NCI-H460 (cell line): ENCODE measurements at regions not wholly inside any gene's neighbourhood (a gene's known extent, or its start where the extent isn't known, plus 50 kb on each side); places are given as distances from the start of the nearest gene placed in this dataset.
"Not testable (repeated sequence)": the region's sequence is repeated elsewhere in the genome, so short reads cannot be mapped to it uniquely, and the experiment has no call there.

Source experiments
- DNase-seq: peaks from one replicate; pipeline ENCODE4 v3.0.0-alpha.2; 2016; ENCODE audit warnings: low read depth; ENCODE audit errors: extremely low read depth

DNA sequence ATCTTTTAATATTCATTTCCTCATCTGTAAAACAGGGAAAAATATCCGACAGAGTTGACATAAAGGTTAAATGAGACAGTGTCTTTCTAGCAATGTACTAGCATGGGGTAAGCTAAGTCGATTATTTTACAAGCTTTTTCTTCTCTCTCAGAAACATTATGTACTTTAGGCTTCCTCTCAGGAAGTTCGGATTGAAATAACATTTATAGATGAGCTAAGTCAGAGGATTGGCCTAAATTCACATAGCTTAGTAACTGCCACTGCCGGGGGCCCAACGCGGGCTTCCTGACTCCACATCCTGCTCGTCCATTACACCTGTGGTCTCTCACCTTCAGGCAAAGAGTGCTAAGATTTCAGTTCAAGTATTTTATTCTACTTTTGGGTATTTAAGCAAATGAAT, 462.3 kb upstream of the NFIA start:
- DNase-seq: no peak

- no peak for DNase-seq
Measured at GRCh38 chr1:60619581-60619980, 462.8 kb upstream of the NFIA start.

- DNase-seq: no peak
Measured at GRCh38 chr1:60615666-60616065, 466.7 kb upstream of the NFIA start.

DNA sequence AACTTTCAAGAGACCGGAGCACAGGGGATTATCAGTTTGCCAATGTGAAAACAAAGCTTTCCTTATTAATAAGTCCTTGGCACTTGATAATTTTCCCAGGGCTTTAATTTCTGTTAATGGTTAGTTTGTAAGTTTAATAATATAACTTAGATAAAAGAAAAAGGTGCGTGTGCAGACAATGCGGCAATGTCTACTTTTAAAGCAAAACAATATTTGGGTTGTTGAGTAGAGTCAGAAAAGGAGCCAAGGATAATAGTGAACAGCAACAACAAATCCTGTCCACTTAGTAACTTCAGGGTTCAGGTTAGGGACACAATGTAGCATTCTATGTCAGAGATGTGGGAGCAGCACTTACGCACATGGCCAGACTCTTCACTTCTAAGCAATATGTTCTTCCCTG, 469.6 kb upstream of the NFIA start:
- DNase-seq: no peak

DNA sequence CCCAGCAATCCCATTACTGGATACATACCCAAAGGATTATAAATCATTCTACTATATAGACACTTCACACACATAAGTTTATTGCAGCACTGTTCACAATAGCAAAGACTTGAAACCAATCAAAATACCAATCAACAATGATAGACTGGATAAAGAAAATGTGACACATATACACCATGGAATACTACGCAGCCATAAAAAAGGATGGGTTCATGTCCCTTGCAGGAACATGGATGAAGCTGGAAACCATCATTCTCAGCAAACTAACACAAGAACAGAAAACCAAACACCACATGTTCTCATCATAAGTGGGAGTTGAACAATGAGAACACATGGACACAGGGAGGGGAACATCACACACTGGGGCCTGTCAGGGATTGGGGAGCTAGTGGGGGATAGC, 475.4 kb upstream of the NFIA start:
- DNase-seq: not testable (repeated sequence)

GRCh38 chr1:60600532-60600931, 481.8 kb upstream of the NFIA start:
- DNase-seq: no peak

DNA sequence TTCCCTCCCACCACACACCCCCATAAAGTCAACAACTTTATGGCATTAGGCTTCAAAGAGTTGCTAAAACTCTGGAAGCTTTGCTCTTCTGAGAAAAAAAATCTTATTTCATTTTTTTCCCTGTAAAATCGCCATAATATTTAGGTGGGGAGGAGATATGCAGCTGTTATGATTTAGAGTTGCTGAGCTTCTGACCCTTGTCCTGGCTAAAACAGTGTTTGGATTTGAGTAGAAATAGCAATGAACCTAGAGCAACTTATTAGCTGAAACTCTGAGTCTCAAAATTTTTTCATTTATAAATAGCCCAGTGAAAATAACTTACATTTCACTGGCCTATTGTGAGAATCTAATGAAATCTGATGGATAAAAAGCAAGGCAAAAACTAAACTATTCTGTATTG, 482.8 kb upstream of the NFIA start:
- DNase-seq: no peak

DNA sequence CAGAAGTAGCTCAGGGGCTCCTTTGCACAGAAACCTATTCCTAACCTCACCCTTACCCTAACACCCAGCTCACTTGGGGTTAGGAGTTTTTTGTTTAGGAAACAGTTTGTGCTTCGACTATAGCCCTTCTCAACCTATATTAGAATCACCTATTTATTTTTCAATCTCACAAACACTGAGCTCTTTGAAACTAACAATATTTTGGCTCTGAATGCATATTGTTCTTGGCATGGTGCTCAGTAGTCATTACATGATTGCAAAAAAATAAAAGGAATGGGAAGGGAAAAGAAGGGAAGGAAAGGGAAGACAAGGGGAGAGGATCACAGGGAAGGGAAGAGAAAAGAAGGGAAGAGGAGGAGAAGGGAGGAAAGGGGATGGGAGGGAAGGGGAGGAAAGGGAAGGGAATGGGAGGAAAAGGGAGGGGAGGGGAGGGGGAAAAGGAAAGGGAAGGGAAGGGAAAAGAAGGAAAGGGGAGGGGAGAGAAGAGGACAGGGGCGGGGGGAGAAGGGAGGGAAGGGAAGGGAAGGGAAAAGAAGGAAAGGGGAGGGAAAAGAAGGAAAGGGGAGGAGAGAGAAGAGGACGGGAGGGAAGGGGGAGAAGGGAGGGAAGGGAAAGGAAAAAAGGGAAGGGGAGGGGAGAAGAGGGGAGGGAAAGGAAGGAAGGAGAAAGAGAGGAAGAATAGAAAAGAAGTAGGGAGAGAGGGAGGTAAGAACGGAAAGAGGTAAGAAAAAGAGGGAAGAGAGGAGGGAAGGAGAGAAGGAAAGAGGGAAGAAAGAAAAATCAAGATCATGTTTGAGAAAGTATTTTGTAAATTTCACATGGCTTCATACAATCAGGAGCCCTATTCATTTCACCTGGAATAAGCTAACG, 484.1 kb upstream of the NFIA start:
- no peak for DNase-seq

GRCh38 chr1:60596791-60597750, 485.3 kb upstream of the NFIA start:
- no peak for DNase-seq

GRCh38 chr1:60591583-60591982, 490.8 kb upstream of the NFIA start:
- no peak for DNase-seq

GRCh38 chr1:60589916-60590315, 492.4 kb upstream of the NFIA start:
- DNase-seq: no peak

DNA sequence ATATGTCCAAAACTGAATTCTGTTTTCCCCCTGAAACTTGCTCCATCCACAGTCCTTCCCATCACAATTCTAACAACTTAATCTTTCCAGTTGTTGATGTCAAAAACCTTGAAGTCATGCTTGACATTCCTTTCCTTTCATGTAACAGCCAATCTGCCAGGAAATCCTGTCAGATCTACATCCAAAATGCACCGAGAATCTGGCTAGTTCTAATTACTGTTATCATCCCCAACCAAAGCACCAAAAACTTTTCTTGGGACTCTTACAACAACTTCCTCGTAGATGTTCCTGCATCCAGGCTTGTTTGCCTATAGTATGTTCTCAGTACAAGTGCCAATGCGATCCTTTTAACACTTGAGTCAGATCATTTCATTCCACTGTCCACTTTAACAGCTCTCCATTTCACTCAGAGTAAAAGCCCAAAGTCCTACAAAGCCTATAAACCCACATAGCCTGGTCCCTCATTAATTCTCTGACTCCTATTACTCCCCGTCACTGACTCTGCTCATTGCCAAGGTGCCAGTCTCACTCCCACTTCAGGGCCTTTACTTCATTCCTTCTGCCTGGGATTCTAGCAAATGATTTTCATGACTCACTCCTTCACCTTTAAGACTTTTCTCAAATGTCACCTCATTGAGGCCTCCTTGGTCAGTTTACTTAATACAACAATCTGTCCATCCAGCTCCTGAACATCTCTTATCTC, 493.2 kb upstream of the NFIA start:
- no peak for DNase-seq

- no peak for DNase-seq
Measured at GRCh38 chr1:60584371-60584770, 498.0 kb upstream of the NFIA start.

GRCh38 chr1:60583696-60584095, 498.7 kb upstream of the NFIA start:
- DNase-seq: no peak

DNA sequence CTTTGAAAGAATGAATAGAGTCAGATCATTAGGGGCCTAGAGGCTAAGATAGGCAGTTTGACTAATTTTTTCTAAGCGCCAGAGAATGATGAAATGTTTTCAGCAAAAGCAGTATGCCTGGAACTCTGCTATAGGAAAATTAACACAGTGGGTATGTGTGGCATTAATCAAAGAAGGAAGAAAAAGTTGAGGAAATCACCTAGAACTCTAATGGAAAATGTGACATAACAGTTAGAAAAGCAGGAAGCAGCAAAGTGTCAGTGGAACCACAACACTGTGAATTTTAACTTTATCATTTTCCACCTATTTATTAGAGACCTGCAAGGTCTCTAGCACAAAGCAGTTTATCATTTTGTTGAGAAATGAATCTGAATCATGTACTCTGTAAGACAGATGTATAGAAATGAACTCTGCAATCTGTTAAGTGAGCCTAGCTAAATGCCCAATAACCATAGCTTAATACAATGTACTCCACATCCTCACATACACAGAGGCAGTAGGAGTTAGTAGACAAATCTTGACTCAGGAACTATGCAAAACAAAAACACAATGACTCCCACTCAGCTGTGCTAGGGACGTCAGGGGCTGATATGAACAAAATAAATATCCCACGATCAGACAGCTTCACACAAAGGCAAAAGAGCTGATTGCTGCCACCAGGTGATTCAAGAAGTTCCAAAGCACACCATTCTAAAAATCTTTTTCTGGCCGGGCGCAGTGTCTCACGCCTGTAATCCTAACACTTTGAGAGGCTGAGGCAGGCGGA, 500.7 kb upstream of the NFIA start:
- no peak for DNase-seq

- no peak for DNase-seq
Measured at GRCh38 chr1:60577029-60577428, 503.5 kb upstream of the C1orf87 start.

DNA sequence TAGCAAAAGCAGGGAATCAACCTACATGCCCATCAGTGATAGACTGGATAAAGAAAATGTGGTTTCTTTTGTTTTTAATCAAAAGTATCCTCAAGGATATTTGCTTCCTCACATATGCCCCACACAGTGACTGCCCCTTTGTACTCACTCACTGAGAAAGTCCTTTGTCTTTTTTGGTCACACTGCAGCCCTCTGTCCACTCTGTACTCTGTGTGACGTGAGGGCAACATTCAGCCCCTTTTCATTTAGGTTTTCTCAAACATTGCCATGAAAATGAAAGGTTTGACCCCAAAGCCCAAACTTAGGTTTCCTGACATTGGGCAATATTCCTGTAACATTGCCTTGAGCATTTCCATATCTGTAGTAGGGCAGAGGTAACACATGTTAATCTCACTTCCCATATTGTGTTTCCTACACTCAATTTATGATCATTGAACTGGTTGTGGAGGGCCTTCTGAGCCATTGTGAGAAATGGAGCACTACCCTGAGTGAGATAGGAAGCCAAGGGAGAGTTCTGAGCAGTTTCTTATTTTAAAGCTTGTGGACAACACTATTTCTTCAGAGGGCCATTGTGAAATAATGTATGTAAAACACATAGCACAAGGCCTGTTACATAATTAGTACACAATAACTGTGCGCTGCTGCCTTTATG, 501.9 kb upstream of the C1orf87 start:
- DNase-seq: no peak

DNA sequence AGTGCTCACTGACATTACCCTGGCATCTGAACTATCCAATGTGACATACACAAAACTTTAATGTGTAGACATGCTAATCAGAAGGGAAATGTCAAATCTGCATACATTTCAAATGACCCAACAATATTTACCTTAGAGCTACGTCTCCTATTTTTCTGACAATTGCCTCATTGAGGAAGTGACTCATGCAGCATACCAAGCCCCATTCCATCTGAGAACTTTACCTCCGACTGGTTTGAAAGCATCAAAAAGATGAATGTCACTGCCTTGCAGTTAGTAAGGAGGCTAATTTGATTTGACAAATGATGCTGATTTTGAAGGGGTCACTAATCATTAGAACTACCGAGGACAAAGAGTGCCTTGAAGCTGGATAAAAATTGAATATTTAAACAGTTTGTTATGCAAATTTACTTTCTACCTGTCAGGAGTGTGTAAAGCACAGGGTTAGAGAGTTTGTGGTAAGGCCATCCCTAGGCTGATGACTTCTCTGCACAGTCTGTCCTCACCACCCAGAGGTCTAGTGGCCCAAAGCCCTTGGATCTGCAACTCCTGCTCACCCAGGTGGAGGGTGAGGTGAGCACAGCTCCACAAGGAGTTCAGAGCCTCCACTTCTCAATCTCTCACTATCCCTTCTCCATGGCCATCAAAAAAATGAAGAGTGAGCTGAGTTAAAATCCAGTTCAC, 500.3 kb upstream of the C1orf87 start:
- peak; percentile 40 for DNase-seq

DNA sequence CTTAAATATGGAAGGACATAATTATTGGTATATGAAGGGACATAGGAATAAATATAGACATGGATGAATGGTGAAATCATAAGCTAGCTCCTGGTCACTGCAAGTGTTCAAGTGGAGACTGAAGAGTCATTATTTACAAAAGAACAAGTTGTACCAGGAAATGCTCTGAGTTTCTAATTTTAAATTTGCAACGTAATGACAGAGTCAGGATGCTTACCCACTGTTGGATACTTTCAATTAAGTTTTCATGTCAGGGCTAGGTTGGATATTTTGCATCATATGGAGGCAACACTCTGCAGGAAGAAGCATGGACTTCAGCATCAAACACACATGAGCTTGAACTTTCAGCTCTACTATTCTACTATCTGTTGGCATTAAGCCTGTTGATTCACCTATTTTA, 499.6 kb upstream of the C1orf87 start:
- no peak for DNase-seq
